ENCODE measurements at regions not wholly inside any gene's neighbourhood (a gene's known extent, or its start where the extent isn't known, plus 50 kb on each side); places are given as distances from the start of the nearest gene placed in this dataset.

DNA sequence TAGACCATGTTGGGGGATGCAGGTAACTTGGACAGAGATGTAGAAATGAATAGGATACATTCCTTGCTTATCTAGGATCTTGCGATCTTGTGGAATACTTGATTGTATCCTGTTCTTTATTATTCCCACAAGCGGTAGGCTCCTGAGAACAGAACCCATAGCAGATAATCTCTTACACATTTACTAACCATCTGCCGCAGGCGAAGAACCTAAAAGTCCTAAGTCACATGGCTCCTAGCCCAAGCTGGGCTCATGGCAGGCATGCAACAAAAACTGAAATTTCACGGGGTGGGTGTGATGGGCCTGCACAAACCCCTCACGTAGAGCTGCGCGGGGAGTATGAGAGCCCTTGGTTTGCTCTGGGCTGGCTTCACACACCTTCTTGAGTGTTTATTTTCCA lies 177.4 kb upstream of the NECTIN1 start:
- DNase-seq (ENCODE audit: low read depth): no peak

DNA sequence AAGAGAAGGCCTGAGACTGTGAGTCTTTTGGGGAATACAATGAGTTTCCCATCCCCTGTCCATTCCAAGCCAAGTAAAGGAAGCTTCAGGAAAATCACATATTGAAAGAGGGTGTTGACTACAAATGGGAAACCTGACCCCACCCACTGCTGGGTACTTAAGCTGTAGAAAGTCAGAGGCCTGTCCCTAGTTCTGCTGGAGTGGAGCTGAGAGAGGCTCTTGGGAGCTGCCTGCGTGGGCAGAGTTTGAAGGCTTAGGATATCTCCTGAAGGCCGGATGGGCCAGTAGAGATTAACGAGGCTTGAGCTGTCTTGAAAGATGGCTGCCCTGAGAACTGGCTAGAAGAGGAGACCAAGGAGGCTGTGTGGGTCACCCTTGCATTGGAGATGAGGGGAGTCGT lies 176.2 kb upstream of the NECTIN1 start:
- DNase-seq (ENCODE audit: low read depth): no peak

- no peak for DNase-seq (ENCODE audit: low read depth)
Observed at GRCh38 chr11:119904531-119905035, 175.6 kb upstream of the NECTIN1 start.

GRCh38 chr11:119903821-119904220 lies 174.8 kb upstream of the NECTIN1 start:
- DNase-seq (ENCODE audit: low read depth): no peak

GRCh38 chr11:119903389-119903788 lies 174.4 kb upstream of the NECTIN1 start:
- no peak for DNase-seq (ENCODE audit: low read depth)

DNA sequence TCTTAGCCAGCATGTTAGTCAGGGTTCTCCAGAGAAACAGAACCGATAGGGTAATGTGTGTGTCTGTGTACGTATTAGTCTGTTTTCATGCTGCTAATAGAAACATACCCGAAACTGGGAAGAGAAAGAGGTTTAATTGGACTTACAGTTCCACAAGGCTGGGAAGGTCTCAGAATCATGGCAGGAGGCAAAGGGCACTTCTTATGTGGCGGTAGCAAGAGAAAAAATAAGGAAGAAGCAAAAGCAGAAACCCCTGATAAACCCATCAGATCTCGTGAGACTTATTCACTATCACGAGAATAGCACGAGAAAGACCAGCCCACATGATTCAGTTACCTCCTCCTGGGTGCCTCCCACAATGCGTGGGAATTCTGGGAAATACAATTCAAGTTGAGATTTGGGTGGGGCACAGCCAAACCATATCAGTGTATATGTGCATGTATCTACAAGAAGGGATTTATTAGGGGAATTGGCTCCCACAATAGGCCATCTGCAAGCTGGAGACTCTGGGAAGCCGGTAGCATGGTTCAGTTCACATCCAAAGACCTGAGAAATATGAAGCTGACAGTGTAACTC lies 173.7 kb upstream of the NECTIN1 start:
- DNase-seq (ENCODE audit: low read depth): no peak

DNA sequence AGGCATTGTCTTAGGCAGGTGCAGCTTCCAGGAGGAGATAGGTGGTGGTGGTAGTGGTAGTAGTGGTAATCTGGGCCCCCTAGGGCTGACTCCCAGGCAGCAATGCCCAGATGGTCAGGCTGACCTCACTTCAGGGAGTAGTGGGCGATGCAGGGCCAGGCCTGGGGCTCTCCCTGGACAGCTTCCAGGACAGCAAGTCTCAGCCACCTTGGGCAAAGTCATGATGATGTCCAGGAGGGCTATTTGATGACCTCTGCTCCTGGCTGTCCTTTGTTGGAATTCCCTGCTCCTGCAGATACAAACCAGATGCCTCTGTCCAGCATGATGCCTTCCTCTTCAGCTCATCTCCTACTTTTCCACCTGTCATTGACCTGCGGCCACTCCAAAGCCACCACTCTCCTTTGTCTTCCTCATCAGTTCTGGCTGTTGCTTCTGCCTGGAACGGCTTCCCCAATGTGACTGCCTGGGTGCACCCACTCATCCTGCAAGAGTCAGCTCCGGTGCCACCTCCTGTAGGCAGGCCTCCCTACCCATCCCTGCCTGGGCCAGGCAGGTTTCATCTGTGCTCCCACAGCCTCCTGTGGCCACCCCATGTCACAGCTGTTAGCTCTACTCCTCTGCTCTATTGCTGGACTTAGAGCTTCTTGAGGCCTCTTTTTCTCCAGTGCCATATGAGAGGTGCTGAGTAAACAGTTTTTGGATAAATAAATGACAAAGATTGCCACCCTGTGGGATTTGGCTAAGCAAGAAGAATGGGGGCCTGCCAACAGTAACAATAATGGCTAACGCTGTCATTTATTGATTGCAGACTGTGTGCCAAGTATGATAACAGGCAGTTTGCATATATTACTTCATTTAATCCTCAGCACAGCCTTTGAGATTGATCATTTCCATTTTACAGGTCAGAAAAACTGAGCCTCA lies 172.9 kb upstream of the NECTIN1 start:
- no peak for DNase-seq (ENCODE audit: low read depth)

- no peak for DNase-seq (ENCODE audit: low read depth)
Observed at GRCh38 chr11:119899997-119900396, 171.0 kb upstream of the NECTIN1 start.

- DNase-seq (ENCODE audit: low read depth): no peak
Observed at GRCh38 chr11:119897576-119897975, 168.6 kb upstream of the NECTIN1 start.

DNA sequence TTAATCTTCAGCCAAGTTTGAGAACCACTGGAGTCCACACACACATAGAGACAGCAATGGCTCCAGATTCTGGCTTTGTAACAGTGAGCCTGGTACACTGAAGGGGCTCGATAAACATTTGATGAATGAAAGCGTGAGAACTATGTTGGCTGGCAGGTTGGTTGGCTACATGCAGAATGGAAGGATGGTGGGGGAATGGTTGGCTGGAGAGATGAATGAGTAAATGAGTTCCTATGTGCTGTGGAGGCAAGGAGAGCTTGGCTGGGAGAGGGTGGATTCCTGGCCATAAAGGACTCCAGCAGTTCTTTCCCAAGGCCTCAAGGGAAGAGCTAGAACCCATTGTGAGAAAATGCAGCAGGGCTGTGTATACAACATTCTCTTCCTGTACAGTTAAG lies 168.0 kb upstream of the NECTIN1 start:
- DNase-seq (ENCODE audit: low read depth): no peak

- no peak for DNase-seq (ENCODE audit: low read depth)
Observed at GRCh38 chr11:119896387-119897045, 167.5 kb upstream of the NECTIN1 start.

DNA sequence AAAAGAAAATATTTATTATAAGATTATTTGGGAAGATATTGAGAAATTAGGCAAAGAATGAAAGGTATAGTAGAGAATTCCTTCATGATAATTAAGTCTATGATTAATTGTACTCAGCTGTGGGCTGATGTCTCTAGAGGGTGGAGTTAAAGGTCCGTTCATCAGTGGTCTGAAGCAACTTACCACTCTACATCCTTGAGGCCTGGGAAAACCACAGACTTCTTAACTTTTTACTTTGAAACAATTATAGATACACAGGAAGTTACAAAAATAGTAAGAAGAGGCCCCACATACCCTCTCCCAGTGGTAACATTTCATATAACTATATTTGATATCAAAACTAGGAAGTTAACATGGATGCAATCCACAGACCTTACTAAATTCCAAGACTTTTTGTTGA lies 167.0 kb upstream of the NECTIN1 start:
- DNase-seq (ENCODE audit: low read depth): no peak

DNA sequence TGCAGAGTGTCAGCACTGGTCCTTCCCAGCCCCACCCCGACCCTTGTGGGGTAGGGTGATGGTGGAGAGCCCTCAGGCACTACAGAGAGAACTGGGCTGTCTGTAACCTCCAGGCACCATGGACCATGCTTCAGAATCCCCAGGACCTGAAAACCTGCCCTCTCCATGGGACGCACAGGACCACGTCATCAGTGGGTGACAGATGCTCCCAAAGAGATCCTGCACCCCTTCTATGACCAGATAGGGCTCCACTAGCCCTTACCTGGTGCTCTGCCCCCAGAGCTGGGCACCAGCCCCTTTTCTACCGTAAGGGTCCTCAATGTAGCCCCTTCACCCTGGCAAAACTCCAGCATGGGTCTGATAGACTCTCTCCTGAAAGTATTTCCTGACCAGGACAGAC lies 165.9 kb upstream of the NECTIN1 start:
- DNase-seq (ENCODE audit: low read depth): no peak

DNA sequence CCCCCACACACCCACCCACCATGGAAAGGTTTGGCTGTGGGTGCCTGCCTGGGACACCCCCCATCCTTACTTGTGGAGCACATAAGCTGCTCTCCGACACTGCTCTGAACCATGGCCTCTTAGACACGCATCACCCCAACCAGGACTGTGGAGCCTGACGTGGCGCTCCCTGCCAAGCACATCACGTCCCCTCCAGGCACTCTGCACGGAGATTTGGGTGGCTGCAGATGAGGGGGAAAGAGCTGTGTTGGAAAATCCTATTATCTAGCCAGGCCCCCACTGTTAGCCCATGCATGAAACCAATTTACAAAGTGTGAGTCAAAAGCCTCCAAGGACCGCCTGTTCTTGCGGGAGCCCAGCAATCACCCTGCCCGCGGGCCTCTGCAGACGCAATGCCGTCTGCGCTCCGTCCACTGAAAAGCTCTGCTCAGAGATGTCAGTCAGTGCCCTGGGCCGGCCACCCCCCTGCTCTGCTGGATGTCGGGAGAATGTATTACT lies 163.4 kb upstream of the NECTIN1 start:
- DNase-seq (ENCODE audit: low read depth): no peak

DNA sequence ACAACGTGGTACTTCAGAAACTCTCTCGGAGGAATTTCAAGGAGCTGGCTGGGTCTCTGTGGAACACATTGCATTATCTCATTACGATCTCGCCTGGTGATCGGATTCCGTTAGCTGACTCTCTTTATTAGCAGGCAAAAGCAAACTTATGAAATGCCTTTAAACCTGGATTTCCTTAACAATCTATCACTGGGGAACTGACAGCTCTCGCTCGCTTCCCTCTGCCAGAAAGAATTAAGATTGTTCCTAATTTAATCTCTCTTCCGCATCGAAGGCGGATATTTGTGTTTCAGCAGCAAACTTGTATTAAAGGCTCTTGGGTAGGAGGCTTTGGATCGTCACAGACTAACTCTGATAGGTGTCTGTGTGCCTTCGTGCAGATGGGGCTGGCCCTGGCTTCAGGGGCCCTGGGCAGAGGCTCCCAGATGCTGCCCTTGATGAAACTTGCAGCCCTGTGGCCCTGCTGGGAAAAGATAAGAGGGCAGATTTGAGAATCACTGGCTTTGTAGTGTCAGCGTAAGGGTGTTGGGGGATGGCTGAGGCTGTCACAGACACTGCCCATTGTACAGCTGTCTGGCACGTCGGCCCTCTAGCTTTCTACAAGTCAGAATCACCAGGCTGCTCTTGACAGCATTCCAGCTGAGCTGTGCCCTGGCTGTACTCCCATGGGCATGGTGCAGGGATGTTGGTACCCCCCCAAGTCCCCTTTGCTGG lies 162.2 kb upstream of the NECTIN1 start:
- DNase-seq (ENCODE audit: low read depth): no peak

DNA sequence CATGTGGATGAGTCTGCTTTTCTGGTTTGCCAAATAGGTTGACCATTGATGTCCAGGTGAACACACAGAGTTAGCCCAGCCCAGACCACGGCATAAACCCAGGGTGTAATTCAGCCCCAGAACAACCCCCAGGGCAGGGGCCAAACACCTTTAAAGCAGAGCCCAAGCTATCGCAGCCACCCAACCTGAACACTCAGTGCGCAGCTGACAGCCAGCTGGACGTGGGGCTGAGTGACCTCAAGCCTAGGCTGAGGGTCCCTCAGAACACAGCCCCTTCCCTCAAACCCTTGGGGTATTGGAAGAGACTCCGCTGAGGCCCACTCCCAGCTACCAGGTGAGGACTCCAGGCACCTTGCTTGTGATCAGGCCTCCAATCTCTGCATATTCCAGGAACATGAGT lies 161.5 kb upstream of the NECTIN1 start:
- DNase-seq (ENCODE audit: low read depth): no peak

DNA sequence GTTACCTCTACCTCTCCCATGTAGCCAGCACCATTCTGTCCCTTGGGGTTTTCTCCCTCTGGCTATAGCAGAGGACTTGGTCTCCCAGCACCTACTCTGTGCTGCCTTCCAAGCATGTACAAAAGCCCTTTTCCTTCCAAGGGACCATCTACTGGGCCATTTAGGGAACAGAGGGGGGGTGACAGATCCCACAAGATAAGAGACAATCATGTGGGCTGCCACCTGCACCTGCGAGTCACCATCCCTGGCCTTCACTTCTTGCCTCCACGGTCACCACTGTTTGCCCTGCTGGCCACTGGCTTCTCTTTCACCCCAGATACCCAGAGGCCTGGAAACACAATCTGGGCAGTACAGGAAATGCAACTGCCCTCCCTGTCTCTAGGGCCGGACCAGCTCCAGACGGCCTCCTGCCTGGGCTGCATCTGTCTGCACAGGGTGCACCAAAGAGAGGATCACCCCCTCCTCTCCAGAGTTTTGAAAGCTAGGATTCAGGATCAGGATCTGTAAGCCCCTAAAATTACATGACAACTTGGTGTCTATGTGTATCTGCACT lies 160.8 kb upstream of the NECTIN1 start:
- DNase-seq (ENCODE audit: low read depth): no peak

- DNase-seq (ENCODE audit: low read depth): no peak
Observed at GRCh38 chr11:119889111-119889510, 160.1 kb upstream of the NECTIN1 start.

- no peak for DNase-seq (ENCODE audit: low read depth)
Observed at GRCh38 chr11:119888119-119888518, 159.1 kb upstream of the NECTIN1 start.

DNA sequence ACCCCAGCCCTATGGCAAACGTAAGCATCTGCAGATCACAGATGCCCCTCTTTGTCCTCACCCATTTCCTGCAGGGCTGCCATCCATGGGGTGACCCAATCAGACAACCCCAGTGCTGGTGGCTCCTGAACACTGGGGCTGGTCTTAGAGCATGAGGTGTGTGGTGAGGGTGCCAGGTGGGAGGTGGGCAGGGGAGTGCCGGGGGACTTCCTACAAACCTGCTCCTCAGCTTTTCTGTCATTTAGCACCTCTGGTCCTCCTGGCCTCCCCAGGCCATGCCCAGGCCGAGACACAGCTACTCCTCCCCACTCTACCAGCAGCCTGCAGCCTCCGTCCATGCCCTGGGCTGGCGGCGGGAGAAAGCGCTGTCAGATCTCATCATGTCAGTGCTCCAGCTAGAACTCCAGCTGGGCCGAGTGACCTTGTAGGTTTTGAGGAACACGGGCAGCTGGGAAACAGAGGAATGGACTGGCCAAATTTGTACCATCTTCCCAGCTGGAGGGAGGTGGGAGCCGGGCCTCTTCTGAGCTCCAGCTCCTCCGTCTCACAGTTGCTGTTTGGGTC lies 157.7 kb upstream of the NECTIN1 start:
- no peak for DNase-seq (ENCODE audit: low read depth)

DNA sequence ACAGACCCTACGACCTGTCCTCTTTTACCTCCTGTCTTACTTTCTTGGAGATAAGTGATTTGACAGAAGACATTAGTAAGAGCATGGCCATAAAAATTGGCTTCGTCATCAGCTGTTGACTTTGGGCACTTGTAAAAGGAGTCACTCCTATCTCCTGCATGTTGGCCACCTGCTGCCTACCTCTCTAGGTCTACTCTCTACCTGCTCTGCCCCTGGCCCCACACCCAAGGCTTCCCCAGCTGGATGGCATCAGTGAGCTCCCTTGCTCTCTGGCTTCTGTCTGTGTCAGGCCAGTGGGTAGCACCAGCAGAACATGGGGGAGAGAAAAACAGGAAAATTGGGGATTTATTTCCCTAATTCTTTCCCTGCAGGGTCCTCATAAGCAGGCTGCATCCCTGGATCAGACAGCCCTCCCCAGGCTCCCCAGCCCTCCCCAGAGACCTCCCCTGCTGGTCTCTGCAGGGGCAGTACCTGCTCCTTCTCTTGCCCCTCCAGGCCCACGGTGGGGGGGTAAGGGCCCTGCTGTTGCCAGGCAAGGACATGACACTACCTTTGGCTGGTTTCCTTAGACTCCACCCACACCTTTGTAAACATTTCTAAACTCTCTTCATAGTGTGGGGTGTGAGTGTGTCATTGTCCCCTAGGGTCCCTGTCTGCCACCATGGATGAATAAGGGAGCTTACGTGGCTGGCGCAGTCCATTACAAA lies 157.0 kb upstream of the NECTIN1 start:
- DNase-seq (ENCODE audit: low read depth): no peak

All from ELR (cell line).